GM12874 (cell line): ENCODE measurements at regions not wholly inside any gene's neighbourhood (a gene's known extent, or its start where the extent isn't known, plus 50 kb on each side); places are given as distances from the start of the nearest gene placed in this dataset.

Source experiments
- TF ChIP-seq, protein P1 (sequence below): IDR thresholded peaks from 2 replicates; pipeline ENCODE4 v1.5.1; 2011; ENCODE audit warnings: low read depth, mild to moderate bottlenecking, control low read depth, low read length, moderate library complexity; ENCODE audit not compliant: insufficient read depth

DNA sequence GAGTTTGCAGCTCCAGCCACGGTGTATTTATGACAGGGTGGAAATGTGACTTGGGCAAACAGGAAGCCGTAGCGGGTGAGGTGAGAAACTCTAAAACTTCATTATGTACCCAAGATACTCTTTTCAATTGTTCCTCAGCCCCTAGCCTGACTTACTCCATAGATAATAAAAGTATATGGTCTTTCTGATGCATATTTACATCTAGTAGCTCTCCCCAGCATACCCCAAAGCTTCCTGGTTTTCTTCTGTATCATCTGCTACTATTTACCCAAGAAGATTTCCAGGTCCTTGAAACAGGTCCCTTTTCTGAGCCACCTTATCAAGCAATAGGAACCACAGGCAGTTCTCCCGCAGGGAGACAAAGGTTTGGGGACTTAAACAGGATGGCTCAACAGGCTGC, 201.5 kb upstream of the ESRRG start:
- TF ChIP-seq, protein P1, sequence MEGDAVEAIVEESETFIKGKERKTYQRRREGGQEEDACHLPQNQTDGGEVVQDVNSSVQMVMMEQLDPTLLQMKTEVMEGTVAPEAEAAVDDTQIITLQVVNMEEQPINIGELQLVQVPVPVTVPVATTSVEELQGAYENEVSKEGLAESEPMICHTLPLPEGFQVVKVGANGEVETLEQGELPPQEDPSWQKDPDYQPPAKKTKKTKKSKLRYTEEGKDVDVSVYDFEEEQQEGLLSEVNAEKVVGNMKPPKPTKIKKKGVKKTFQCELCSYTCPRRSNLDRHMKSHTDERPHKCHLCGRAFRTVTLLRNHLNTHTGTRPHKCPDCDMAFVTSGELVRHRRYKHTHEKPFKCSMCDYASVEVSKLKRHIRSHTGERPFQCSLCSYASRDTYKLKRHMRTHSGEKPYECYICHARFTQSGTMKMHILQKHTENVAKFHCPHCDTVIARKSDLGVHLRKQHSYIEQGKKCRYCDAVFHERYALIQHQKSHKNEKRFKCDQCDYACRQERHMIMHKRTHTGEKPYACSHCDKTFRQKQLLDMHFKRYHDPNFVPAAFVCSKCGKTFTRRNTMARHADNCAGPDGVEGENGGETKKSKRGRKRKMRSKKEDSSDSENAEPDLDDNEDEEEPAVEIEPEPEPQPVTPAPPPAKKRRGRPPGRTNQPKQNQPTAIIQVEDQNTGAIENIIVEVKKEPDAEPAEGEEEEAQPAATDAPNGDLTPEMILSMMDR = no peak

DNA sequence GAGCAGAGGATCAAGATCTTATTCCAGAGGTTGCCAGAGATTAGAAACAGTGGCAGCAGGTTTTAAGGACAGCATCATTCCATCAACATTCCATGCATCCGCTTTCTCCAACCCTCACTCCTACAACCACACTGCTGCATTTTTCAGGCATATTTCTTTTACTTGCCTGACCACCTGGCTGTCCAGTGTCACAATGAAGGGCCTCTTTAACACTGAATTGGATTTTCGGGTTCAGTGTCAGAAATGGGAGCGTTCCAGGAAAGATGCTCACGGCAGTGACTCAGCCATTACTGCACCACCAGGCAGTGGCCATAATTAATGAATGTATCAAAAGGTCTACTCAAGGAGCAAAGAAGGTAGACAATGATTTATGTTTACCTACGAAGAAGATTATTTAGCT, 200.4 kb upstream of the ESRRG start:
- TF ChIP-seq, protein P1 = no peak

DNA sequence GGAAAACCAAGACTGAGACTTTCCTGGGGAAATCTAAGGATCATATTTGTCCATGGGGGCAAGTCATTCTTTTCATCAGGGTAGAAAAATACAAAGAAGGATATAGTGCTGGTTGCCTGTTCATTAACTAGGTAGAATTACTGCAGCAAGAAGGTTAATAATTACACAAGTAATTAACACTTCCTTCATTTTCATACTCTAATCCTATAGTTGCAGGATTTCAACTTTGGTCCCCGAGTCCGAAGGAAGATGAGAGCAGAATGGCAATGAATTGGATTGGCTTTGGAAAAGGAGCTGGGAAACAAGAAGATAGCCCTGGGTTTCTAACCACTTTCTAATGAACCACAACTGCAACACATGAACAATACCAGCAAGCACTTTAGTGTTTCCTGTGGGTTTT, 199.2 kb upstream of the ESRRG start:
- TF ChIP-seq, protein P1 = no peak

DNA sequence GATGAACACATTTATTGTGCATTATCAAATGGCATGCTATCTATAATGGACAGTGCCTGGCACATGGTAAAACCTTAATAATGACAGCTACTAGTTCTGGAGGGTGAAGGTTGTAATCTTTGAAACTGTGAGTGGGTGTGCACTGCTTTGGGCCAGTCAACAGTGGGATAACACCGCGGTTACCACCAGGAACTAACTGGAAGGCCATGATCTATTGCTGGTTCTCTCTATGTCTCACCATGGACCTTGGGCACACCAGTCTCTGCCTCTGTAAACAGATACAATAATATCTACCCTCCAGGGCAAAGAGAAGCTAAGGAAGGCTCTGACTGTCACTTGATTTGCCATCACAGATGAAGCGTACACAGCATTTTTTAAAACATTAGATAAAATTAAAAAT, 198.6 kb upstream of the ESRRG start:
- TF ChIP-seq, protein P1 = no peak

DNA sequence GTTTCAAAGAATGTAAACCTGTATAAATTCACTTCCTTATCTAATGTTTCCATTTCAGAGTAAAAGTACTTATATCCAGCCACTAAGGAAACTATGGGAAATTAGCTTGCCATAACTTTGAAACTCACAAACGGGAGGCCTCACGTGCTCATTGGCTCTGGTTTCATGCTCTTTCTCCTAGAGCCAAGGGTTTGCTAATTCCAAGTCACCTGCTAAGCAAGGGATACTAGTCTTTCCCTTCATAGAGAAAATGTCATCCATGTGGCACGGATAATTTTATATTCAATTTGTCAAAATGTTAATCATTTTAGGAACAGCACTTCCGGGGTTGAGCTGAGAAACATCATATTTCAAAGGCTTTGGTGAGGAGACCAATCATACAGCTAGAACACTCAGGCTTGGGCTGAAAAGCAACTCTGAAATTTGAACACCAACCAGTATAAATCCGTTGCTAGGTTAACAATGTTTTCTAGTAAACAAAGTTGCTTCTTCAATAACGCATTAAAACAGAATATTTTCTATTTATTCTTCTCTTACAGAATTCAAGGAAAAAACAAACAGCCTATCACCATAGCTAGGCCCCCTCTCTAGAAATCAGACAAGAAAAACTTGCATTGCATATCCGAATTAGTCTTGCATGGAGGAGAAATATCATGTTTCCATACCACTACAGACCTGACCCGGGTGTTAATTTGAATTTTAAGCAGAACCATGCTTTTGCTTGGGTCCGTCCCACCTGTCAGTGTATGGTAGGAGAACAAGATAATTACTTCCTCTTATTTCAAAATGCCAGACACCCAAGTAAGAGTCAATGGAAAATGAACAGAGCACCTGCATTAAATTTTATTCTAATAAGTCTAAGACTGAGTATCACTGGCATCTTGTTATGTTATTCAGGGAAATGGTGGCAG, 196.1 kb upstream of the ESRRG start:
- TF ChIP-seq, protein P1 = no peak

DNA sequence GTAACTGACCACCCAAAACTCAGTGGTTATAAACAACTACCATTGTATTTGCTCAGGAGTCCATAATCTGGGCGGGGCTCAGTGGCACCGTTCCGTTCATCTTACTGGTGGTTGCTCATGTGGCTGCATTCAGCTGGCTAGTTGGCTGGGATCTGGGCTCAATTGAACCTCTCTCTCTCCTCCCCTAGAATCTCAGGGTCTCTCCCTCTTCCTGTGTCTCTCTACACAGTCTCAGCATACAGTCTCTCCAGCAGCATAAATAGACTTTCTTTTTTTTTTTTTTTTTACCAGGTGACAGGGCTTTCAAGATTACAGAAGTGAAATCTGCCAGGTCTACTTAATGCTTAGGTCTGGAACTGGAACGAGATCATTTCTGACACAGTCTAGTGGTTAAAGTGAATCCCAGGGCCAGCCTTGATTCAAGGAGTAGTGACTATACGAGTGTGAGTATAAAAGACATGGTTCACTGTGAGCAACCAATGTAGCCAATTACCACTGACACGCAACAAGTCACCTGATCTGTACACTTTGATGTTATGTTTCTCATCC, 193.7 kb upstream of the ESRRG start:
- TF ChIP-seq, protein P1 = no peak

DNA sequence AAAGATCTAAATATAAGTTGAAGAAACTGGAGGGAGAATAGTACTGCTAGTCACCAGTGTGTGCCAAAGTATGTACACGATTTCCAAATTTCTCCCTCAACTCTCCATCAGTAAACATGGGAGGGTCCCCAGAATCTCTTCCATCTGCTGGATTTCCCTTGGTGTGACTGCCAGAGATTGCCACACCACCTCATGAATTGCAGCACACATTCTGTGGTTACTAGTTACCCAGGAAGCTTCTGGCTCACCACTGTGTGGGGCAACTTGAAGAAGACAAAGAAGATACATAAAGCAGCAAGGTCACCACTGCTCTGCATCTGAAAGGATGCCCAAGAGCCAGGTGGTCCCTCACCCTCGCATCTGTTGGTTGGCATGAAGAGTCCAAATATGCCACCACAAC, 191.7 kb upstream of the ESRRG start:
- TF ChIP-seq, protein P1 = no peak
